ENCODE measurements at regions not wholly inside any gene's neighbourhood (a gene's known extent, or its start where the extent isn't known, plus 50 kb on each side); places are given as distances from the start of the nearest gene placed in this dataset.

DNA sequence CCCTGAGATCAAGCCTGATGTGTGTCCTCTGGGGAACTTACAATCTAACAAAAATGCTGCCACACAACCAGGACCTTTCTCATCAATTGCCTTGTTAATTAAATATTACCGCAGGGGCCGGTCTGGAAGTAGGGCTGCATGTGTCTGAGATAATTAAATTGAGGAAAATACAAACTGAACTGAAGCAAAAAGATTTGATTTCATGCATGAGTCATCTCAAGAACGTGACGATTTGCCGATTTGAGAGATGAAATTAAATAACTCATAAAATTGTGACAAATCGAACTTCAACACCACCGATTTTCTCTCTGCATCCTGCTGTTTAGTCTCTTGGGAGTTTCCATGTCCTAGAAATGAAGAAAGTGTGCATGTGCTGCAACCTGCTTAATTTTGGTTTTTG lies 94.6 kb upstream of the DAAM1 start:
- no peak overlapping the region for H3K4me3 ChIP-seq (ENCODE audit: low read depth, low read length)
- TF ChIP-seq, protein P1, sequence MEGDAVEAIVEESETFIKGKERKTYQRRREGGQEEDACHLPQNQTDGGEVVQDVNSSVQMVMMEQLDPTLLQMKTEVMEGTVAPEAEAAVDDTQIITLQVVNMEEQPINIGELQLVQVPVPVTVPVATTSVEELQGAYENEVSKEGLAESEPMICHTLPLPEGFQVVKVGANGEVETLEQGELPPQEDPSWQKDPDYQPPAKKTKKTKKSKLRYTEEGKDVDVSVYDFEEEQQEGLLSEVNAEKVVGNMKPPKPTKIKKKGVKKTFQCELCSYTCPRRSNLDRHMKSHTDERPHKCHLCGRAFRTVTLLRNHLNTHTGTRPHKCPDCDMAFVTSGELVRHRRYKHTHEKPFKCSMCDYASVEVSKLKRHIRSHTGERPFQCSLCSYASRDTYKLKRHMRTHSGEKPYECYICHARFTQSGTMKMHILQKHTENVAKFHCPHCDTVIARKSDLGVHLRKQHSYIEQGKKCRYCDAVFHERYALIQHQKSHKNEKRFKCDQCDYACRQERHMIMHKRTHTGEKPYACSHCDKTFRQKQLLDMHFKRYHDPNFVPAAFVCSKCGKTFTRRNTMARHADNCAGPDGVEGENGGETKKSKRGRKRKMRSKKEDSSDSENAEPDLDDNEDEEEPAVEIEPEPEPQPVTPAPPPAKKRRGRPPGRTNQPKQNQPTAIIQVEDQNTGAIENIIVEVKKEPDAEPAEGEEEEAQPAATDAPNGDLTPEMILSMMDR (IDR thresholded peaks at IDR 0.05; ENCODE audit: borderline replicate concordance, insufficient read depth, low read depth, low read length), result no peak

DNA sequence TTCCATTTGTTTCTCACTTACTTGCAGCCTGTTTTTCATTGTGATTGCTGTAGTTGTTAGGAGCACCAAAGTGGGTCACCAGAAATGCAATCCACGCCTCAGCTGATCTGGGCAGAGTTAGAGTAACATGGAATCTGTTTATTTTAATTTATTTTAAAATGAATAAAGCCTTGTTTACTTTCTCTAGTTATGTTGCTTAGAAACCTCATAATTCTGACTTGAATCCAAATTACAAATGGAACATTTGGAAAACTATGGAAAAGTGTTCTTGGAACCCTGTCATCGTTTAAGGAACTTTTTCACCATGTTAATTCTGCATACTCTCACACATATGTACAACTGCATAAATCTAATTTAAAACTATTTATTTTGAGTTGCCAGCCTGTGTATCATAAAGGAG lies 92.2 kb upstream of the DAAM1 start:
- TF ChIP-seq, protein P1 (IDR thresholded peaks at IDR 0.05; ENCODE audit: borderline replicate concordance, insufficient read depth, low read depth, low read length), result no peak
- no peak overlapping the region for H3K4me3 ChIP-seq (ENCODE audit: low read depth, low read length)

DNA sequence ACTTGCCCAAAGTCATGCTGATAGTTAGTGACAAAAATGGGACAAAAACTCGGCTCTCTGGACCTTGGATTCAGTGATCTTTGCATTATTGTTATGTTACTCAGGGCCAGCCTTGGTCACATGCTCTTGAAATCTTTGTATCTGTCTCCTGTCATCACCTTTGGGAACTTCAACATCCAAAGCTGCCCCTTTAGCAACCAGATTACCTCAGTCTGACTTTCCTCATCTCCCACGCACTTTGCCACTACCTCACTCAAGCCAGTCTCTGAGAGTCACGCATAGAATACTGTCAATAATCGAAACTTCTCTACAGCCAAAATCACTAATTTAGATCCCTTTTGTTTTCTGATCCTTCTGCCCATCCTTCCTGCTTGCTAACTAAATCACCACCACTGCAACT lies 90.8 kb upstream of the DAAM1 start:
- no peak overlapping the region for H3K4me3 ChIP-seq (ENCODE audit: low read depth, low read length)
- TF ChIP-seq, protein P1 (IDR thresholded peaks at IDR 0.05; ENCODE audit: borderline replicate concordance, insufficient read depth, low read depth, low read length), result no peak

DNA sequence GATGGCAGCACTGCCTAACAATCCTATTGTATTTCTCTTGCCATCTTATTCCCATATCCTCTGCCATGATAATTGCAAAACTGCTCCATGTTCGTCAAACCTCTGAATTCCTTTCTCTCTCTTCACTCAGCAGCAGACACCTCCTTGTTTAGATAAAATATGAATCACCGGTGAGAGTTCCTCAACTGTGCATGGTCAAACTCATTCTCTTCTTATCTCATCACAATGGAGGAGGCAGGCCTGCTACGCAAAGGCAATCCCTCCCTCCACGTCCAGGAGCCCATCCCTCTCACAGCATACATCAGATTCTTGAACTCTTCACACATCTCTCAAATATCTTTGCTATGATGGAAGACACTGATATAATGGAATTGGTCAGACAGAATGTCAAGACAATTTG lies 90.1 kb upstream of the DAAM1 start:
- H3K4me3 ChIP-seq (ENCODE audit: low read depth, low read length), result no peak overlapping the region
- TF ChIP-seq, protein P1 (IDR thresholded peaks at IDR 0.05; ENCODE audit: borderline replicate concordance, insufficient read depth, low read depth, low read length), result no peak

DNA sequence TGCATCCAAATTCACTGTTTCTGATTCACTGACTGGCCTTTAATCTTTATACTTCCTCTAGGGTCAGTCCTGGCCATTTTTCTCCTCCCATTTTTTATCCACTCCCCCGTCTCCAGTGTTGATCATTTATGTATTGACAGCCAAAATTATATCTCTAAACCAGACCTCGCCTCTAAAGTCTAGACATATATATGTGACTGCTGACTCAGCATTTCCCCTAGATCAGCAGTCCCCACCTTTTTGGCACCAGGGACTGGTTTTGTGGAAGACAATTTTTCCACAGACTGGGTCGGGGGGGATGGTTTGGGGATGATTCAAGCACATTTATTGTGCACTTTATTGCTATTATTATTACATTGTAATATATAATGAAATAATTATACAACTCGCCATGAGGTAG lies 88.3 kb upstream of the DAAM1 start:
- H3K4me3 ChIP-seq (ENCODE audit: low read depth, low read length), result no peak overlapping the region
- TF ChIP-seq, protein P1 (IDR thresholded peaks at IDR 0.05; ENCODE audit: borderline replicate concordance, insufficient read depth, low read depth, low read length), result no peak

DNA sequence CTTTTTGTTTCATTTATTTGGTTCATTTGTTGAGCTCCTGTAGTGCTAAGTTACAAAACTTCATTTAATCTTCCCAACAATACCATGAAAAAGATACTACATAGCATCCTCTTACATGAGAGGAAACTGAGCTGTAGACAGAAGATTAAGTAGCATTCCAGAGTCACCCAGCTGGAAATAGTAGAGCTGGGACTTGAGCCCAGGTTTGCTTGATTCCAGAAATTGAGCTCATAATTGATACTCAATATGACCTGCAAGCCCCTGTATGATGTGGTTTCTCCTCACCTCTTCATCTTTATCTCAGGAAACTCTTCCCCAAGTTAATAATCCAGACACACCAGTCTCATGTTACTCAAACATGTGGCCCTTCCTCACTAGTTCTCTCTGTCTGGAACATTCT lies 87.0 kb upstream of the DAAM1 start:
- no peak overlapping the region for H3K4me3 ChIP-seq (ENCODE audit: low read depth, low read length)
- TF ChIP-seq, protein P1 (IDR thresholded peaks at IDR 0.05; ENCODE audit: borderline replicate concordance, insufficient read depth, low read depth, low read length), result no peak

DNA sequence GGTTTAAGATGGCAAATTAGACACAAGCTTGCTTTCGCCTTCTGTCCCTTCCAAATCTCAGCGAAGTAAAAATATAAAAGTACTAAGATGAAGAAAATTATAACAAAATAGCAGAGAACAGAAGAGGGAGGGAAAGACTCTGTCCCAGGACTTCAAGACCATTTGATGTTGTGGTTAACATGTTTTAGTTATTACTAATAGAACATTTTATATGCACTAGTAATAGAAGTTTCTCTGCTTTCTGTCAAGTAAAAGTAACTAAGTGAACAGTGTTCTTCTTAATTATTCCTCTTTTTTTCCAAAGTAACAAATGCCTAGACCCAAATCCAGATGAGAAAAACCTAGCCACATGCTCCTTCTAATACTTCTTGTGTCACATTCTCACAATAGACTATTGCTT lies 85.1 kb upstream of the DAAM1 start:
- TF ChIP-seq, protein P1 (IDR thresholded peaks at IDR 0.05; ENCODE audit: borderline replicate concordance, insufficient read depth, low read depth, low read length), result no peak
- H3K4me3 ChIP-seq (ENCODE audit: low read depth, low read length), result no peak overlapping the region

Measured in GM12875 (cell line).